ENCODE measurements at regions not wholly inside any gene's neighbourhood (a gene's known extent, or its start where the extent isn't known, plus 50 kb on each side); places are given as distances from the start of the nearest gene placed in this dataset.

GRCh38 chr11:45435706-45436105, 149.6 kb upstream of the SYT13 start:
- DNase-seq = no peak

GRCh38 chr11:45432910-45433309, 146.8 kb upstream of the SYT13 start:
- DNase-seq = no peak

DNA sequence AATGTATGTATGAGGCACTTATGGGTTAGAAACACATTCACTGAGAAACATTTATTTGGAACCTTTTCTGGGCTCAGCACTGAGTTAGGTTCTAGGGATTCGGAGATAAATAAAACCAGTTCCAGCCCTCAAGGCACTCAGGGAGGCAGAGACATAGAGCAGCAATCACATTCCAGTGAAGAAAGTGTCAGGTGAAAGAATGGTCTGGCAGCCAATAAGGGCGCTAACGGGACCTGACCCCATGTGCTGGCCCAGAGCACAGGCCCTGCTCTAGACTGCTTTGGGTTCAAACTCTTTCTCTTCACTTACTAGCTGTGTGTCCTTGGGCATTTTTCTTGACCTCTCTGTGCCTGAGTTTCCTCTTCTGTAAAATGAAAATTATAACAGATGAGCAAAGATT, 146.0 kb upstream of the SYT13 start:
- DNase-seq = no peak

- no peak for DNase-seq
Observed at GRCh38 chr11:45431046-45432018, 145.2 kb upstream of the SYT13 start.

GRCh38 chr11:45430361-45430760, 144.2 kb upstream of the SYT13 start:
- no peak for DNase-seq

DNA sequence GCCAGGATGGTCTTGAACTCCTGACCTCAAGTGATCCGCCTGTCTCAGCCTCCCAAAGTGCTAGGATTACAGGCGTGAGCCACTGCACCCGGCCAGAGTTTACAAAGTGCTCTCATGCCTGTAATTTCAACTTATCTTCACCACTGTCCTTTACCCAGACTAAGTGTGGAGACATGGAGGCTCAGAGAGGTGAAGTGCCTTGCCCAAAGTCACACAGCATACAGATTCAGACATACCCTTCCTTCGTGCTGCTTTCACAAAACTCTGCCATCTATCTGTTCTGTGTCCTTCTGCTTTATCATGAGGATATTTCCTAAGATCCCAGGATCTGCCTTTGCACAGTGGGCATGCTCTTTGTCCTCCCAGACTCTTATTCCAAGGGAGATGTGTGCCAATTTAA, 143.6 kb upstream of the SYT13 start:
- no peak for DNase-seq

- DNase-seq = no peak
Observed at GRCh38 chr11:45428541-45429230, 142.5 kb upstream of the SYT13 start.

- DNase-seq = no peak
Observed at GRCh38 chr11:45428116-45428515, 142.0 kb upstream of the SYT13 start.

DNA sequence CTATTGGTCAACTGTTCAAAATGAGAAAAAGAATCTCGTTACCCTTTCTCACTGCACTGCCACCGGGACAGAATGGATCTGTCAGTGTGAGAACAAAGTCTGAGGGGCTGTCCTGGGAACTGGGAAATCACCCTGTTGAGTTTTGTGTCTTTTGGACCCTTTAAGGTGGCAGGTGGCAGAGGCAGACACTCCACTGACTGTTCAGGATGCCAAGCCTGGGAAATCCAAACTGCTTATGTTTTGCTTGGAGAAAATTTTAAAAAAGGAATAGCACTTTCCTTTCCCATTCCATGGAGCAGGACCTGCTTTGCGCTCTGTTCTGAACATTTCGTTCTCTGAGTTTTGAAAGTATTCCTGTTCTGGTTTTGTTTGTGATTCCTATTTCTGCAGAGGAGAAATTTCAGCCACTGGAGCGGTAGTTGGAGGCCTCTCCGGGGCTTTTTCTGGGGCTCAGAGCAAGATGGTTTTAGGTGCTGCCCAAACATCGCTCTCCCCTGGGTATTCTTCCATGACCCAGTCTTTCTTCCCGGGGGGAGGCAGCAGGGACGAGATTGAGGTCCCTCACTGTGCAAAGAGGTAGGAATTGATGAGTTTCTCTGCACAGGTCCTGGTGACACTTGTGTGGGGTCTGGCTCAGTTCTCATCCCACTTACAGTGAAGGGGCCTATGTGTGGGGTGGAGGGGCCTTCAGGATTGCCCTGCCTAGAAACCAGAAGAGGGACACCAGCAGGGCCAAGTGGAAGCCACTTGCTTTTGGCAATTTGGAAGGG, 138.5 kb upstream of the SYT13 start:
- no peak for DNase-seq

DNA sequence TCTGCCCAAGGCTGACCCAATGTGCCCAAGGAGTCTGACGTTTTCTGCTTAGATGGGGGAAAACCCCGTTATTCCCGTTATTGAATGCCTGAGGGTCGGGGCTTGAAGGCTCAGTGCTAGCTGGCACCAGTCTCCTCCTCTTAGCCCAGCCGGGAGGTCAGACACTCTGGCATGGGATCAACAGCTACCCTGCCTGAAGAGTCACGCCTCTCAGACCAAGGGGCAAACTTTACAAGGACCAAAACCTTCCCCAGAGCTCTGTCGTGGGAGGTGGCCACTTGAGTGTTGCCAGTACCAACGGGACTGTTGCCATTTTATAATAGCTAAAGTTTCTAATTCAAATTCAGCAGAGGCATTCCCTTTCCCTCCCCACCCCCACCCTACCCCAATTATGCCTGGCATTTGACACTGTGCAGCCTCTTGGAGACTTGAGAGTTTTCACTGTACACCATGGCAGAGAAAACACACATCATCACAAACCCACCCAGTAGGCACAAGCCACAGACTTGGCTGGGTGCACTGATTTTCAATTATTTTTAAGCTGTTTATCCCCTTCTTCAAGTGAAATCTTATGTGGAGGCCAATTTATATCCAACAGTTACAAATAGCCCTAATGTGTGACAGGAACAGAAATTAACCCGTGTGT, 137.5 kb upstream of the SYT13 start:
- no peak for DNase-seq

GRCh38 chr11:45423036-45423435, 136.9 kb upstream of the SYT13 start:
- DNase-seq = no peak

GRCh38 chr11:45414088-45414487, 127.9 kb upstream of the SYT13 start:
- DNase-seq = no peak

- no peak for DNase-seq
Observed at GRCh38 chr11:45413156-45413858, 127.2 kb upstream of the SYT13 start.

DNA sequence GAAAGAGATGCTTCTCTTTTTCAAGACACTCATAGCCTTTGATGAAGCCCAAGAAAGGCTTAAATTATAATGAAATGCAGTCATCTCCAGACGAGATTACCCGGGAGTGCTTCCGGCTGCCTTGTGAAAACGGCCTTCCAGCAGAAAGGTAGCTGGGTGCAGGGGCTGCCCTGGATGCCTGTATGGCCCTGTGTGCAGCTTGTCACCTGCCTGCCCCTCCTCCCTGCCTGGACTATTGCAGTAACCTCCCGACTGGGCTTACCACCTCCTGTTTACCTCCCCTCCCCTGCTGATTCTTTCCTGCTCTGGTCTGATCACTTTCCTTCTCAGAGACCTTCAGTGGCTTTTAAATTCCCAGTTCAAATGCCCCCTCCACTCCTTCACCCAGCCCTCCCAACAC, 126.4 kb upstream of the SYT13 start:
- no peak for DNase-seq

GRCh38 chr11:45412051-45412471, 125.9 kb upstream of the SYT13 start:
- no peak for DNase-seq

- no peak for DNase-seq
Observed at GRCh38 chr11:45411228-45411946, 125.2 kb upstream of the SYT13 start.

DNA sequence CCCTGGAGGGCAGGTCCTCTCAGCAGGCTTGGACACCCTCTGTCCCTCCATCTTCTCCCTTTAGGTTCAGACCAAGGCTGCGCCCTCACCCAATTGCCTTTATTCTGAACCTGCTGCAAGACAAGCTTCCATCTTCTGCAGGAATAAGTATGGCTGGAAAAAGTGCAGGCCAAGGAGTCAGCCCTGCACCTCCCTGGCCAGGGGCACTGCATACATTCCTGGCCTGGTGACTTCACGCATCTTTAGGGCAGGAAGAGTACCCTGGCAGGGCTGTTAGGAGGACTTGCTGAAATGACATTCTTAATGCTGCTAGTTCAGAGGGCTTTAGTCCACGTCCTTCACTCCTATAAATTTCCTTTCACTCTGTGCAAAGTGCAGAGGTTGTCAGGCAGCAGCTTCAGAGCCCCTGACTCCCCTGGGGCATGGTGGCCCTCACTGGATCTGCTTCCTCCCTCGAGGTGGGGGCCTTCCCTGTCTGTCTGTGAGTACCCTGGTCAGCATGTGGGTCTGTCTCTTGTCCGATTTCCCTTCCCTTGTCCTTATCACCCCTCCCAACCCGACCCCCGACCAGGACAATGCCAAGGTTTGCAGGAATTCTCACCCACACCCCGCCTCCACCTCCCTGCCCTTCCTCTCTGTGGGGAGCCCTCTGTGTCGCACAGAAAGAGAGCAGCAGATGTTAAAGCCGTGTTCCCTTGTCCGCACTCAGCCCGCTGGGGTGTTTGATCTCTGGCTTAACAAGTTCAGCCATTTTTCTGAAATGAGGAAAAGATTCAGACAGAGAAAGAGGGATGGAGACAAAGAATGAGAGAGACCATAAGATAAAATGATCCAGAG, 124.5 kb upstream of the SYT13 start:
- no peak for DNase-seq

DNA sequence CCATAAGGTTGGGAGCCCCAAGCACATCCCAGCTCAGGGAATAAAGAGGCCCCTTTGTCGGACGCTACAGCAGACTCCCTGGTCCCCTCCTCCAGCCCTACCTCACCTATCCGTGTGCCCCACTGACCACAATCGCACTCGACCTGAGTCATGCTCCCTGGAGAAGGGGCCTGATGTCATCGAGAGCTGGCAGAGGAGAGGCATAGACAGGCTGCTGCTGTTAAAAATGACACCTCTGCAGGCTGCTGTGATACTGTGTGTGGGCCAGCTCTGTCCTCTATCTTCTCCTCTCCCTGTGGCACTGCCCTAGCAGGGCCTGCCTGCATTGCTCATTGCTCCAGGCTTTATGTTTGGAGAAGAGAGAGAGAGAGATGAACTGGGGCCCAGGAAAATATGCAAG, 123.4 kb upstream of the SYT13 start:
- DNase-seq = no peak

GRCh38 chr11:45407226-45407625, 121.1 kb upstream of the SYT13 start:
- DNase-seq = no peak

DNA sequence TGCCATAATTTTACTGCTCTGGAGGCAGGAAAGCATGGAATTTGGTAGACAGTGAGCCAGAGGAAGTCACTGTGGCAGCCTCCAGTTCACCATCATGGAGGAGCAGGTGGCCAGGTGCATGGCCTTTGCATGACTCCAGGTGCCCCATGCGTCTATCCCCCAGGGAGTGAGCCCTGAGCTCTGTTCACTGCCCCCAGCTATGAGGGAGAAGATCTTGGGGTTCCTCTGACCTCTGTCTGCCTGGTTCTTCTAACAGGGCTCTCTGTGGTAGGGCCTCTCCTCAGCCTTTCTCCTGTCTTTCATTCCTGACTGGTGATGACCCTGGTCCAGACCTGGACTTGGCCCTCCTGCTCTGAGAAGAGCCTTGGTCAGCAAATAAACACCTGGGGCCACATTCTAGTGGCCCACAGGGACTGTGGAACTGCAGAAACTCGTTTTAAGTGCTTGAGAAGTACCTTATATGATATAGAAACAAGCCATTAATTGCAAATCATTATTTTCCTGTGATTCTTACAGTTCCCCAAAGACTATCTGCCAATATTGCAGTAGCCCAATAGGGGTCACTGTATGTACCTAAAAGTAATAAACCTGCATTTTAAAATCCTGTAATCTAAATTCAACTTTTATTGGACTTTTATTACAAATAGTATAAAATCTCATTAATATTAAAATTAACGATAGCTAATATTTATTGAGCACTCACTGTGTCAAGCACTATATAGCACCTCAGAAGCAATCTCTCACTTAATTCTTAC, 120.0 kb upstream of the SYT13 start:
- DNase-seq = no peak

Data from left hindlimb (tissue), 1 donor.